ENCODE measurements at regions not wholly inside any gene's neighbourhood (a gene's known extent, or its start where the extent isn't known, plus 50 kb on each side); places are given as distances from the start of the nearest gene placed in this dataset.

- TF ChIP-seq CTCF (IDR thresholded peaks at IDR 0.05; ENCODE audit: insufficient read depth, low read depth, low read length, missing control alignments), result no peak
- no peak for DNase-seq (ENCODE audit: low read depth)
- H3K4me3 ChIP-seq (ENCODE audit: low read depth, low read length), result no peak overlapping the region
Measured at GRCh38 chr18:42436222-42436765, 481.3 kb downstream of the PIK3C3 start.

- no peak for TF ChIP-seq CTCF (IDR thresholded peaks at IDR 0.05; ENCODE audit: insufficient read depth, low read depth, low read length, missing control alignments)
- no peak overlapping the region for H3K4me3 ChIP-seq (ENCODE audit: low read depth, low read length)
- DNase-seq (ENCODE audit: low read depth), result no peak
Measured at GRCh38 chr18:42437001-42437400, 482.0 kb downstream of the PIK3C3 start.

- H3K4me3 ChIP-seq (ENCODE audit: low read depth, low read length), result no peak overlapping the region
- no peak for DNase-seq (ENCODE audit: low read depth)
- no peak for TF ChIP-seq CTCF (IDR thresholded peaks at IDR 0.05; ENCODE audit: insufficient read depth, low read depth, low read length, missing control alignments)
Measured at GRCh38 chr18:42437646-42438045, 482.6 kb downstream of the PIK3C3 start.

GRCh38 chr18:42442656-42443055 is 487.6 kb downstream of the PIK3C3 start:
- no peak for TF ChIP-seq CTCF (IDR thresholded peaks at IDR 0.05; ENCODE audit: insufficient read depth, low read depth, low read length, missing control alignments)
- no peak overlapping the region for H3K4me3 ChIP-seq (ENCODE audit: low read depth, low read length)

GRCh38 chr18:42444349-42444748 is 489.3 kb downstream of the PIK3C3 start:
- TF ChIP-seq CTCF (IDR thresholded peaks at IDR 0.05; ENCODE audit: insufficient read depth, low read depth, low read length, missing control alignments), result no peak
- DNase-seq (ENCODE audit: low read depth), result no peak
- H3K4me3 ChIP-seq (ENCODE audit: low read depth, low read length), result no peak overlapping the region

More at GRCh38 chr18:42442656-42443055, 487.6 kb downstream of the PIK3C3 start:
- DNase-seq (ENCODE audit: low read depth), result no peak

GRCh38 chr18:42445359-42445758 is 490.3 kb downstream of the PIK3C3 start:
- TF ChIP-seq CTCF (IDR thresholded peaks at IDR 0.05; ENCODE audit: insufficient read depth, low read depth, low read length, missing control alignments), result no peak
- H3K4me3 ChIP-seq (ENCODE audit: low read depth, low read length), result no peak overlapping the region
- DNase-seq (ENCODE audit: low read depth), result no peak

- DNase-seq (ENCODE audit: low read depth), result no peak
- H3K4me3 ChIP-seq (ENCODE audit: low read depth, low read length), result no peak overlapping the region
- no peak for TF ChIP-seq CTCF (IDR thresholded peaks at IDR 0.05; ENCODE audit: insufficient read depth, low read depth, low read length, missing control alignments)
Measured at GRCh38 chr18:42446195-42446594, 491.2 kb downstream of the PIK3C3 start.
